CD4-positive, alpha-beta T cell (primary cell): ENCODE measurements at regions not wholly inside any gene's neighbourhood (a gene's known extent, or its start where the extent isn't known, plus 50 kb on each side); places are given as distances from the start of the nearest gene placed in this dataset.

Experiments used
- ATAC-seq: fragments of 200-7000 bp; cut with Tn5 transposase; one replicate; pipeline ENCODE4 v1.10.0; 2022; ENCODE audit warnings: mild to moderate bottlenecking; ENCODE audit not compliant: poor library complexity
- CTCF ChIA-PET: fragments of 350-600 bp; sonication (Branson Sonifier 250); formaldehyde crosslinking; loops from one replicate; lab custom pipeline; 2021; ENCODE audit warnings: antibody characterized with exemption, inconsistent platforms; lab: Charles Lee
- POLR2A ChIA-PET: fragments of 350-600 bp; sonication (Branson Sonifier 250); formaldehyde crosslinking; loops from one replicate; lab custom pipeline; 2021; ENCODE audit warnings: antibody characterized with exemption, inconsistent platforms; lab: Charles Lee
- DNase-seq, 14 experiments: peaks; one replicate each; pipeline ENCODE4 v3.0.0-alpha.2; 2013 to 2020; ENCODE audit warnings: mixed read lengths in 2 of 14
- H3K27ac ChIP-seq, 2 donors: one replicate each; pipeline versions ENCODE4 v1.5.1 to v1.7.0; 2013; ENCODE audit warnings: low read length in 2 of 2, low read depth in 1 of 2, mild to moderate bottlenecking in 1 of 2
- H3K27me3 ChIP-seq, 2 experiments: 1 replicate in 1 of 2; 2 replicates in 1 of 2; pipeline versions ENCODE4 v1.6.1 to v1.7.0; 2013; ENCODE audit warnings: low read length in 2 of 2, control low read depth in 1 of 2, mild to moderate bottlenecking in 1 of 2, moderate library complexity in 1 of 2; ENCODE audit not compliant: insufficient read depth in 2 of 2, control insufficient read depth in 1 of 2
- H3K36me3 ChIP-seq: one replicate; pipeline ENCODE4 v1.6.1; 2013; ENCODE audit warnings: low read length, control low read depth; ENCODE audit not compliant: insufficient read depth
- H3K4me1 ChIP-seq: one replicate; pipeline ENCODE4 v1.6.1; 2013; ENCODE audit warnings: low read length, control low read depth; ENCODE audit not compliant: insufficient read depth
- H3K4me3 ChIP-seq: one replicate; pipeline ENCODE4 v1.5.1; 2013; ENCODE audit warnings: mild to moderate bottlenecking, low read length, moderate library complexity
- H3K9me3 ChIP-seq, 2 experiments: 1 replicate in 1 of 2; 2 replicates in 1 of 2; pipeline versions ENCODE4 v1.6.1 to v1.7.0; 2013; ENCODE audit warnings: low read length in 2 of 2, mild to moderate bottlenecking in 2 of 2, control low read depth in 1 of 2, moderate library complexity in 1 of 2; ENCODE audit not compliant: control insufficient read depth in 1 of 2, insufficient read depth in 1 of 2
- H3K27ac Mint-ChIP-seq: one replicate; pipeline ENCODE4 v1.8.0; 2020; ENCODE audit warnings: mixed read lengths
- H3K27me3 Mint-ChIP-seq: one replicate; pipeline ENCODE4 v1.8.0; 2021; ENCODE audit warnings: mixed read lengths
- H3K36me3 Mint-ChIP-seq: one replicate; pipeline ENCODE4 v1.8.0; 2021; ENCODE audit warnings: low read depth, mixed read lengths
- H3K4me1 Mint-ChIP-seq: one replicate; pipeline ENCODE4 v1.8.0; 2021; ENCODE audit warnings: low read depth, mixed read lengths
- H3K4me3 Mint-ChIP-seq: one replicate; pipeline ENCODE4 v1.8.0; 2020; ENCODE audit warnings: mild to moderate bottlenecking, mixed read lengths
- H3K9me3 Mint-ChIP-seq: one replicate; pipeline ENCODE4 v1.8.0; 2020; ENCODE audit warnings: mixed read lengths
- intact Hi-C, 2 experiments: fragments of 100-400 bp; cut with DNase I in 1 of 2; cut with micrococcal nuclease in 1 of 2; formaldehyde crosslinking; loops; one replicate each; pipeline versions ENCODE4 v1.15.1 to v1.9.0; 2023 to 2025; cut with DNase I, micrococcal nuclease
- TF ChIP-seq, protein P1 (sequence below): fragments of 200-600 bp; IDR thresholded peaks from one replicate; pipeline ENCODE4 v1.8.0; 2022; ENCODE audit warnings: antibody characterized with exemption, mild to moderate bottlenecking

DNA sequence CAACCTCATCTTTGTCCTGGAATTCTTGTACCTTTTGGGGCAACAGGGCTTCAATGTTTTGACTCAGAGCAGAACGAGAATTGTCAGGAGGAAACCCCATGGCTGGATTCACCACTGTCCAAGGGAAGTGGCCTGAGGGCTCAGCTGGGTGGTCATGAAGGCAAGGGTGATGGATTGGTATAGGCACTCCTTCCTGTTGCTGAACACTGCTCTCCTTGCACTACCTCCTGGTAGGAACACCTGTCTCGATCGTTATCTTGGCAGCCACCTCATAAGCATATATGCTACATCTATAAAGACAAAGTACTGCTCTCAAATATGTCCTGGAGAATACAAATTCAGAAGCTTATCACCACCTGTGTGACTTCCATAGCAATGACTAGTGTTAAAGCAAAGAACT, 79.8 kb downstream of the CCNG2 start:
- TF ChIP-seq, protein P1, sequence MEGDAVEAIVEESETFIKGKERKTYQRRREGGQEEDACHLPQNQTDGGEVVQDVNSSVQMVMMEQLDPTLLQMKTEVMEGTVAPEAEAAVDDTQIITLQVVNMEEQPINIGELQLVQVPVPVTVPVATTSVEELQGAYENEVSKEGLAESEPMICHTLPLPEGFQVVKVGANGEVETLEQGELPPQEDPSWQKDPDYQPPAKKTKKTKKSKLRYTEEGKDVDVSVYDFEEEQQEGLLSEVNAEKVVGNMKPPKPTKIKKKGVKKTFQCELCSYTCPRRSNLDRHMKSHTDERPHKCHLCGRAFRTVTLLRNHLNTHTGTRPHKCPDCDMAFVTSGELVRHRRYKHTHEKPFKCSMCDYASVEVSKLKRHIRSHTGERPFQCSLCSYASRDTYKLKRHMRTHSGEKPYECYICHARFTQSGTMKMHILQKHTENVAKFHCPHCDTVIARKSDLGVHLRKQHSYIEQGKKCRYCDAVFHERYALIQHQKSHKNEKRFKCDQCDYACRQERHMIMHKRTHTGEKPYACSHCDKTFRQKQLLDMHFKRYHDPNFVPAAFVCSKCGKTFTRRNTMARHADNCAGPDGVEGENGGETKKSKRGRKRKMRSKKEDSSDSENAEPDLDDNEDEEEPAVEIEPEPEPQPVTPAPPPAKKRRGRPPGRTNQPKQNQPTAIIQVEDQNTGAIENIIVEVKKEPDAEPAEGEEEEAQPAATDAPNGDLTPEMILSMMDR, result no peak
- Histone ChIP-seq H3K27ac (no peak overlapping the region), H3K9me3 (no peaks in the 10 kb centered on the region), H3K4me3 (no peak overlapping the region), H3K27me3 (peaks cover 0 to 2% of the 10 kb centered on the region in 2 experiments), H3K4me1 (no peaks in the 10 kb centered on the region), H3K36me3 (no peaks in the 10 kb centered on the region)
- DNase-seq, result no peak
- ATAC-seq, result no peak
- Mint-ChIP-seq H3K27me3 (peaks cover 6% of the 10 kb centered on the region), H3K4me1 (no peaks in the 10 kb centered on the region), H3K4me3 (no peak overlapping the region), H3K9me3 (no peaks in the 10 kb centered on the region), H3K27ac (no peak overlapping the region), H3K36me3 (no peaks in the 10 kb centered on the region)
- intact Hi-C loops, result no loop called here
- ChIA-PET POLR2A (no interaction called here), CTCF (no interaction called here)

- Mint-ChIP-seq H3K9me3 (no peaks in the 10 kb centered on the region), H3K27ac (no peak overlapping the region), H3K4me3 (no peak overlapping the region), H3K4me1 (no peaks in the 10 kb centered on the region), H3K27me3 (peaks cover 6% of the 10 kb centered on the region), H3K36me3 (no peaks in the 10 kb centered on the region)
- TF ChIP-seq, protein P1, result peak; percentile 76
- H3K4me3 ChIP-seq, result no peak overlapping the region
- CTCF ChIA-PET, result no interaction called here
- H3K27me3 ChIP-seq, result no peaks in the 10 kb centered on the region
- peak; percentile 18 to 59 (median 38) for DNase-seq
- peak; percentile 59 for ATAC-seq
- H3K27ac ChIP-seq, result no peak overlapping the region
- POLR2A ChIA-PET, result interaction anchor here (0.6 kb wide), 1 partner anchor 34 kb away, joined by 3 read pairs; no protein-coding TSS in a partner anchor
- no peaks in the 10 kb centered on the region for H3K36me3 ChIP-seq
- intact Hi-C loops, result loop anchor here (1.0 to 10.0 kb wide), 5 partner anchors 118 to 364 kb away; partner anchors contain the start of gene CXCL13 (in 1 of the 2)
- no peaks in the 10 kb centered on the region for H3K4me1 ChIP-seq
- no peaks in the 10 kb centered on the region for H3K9me3 ChIP-seq
Observed at GRCh38 chr4:77240469-77241066, 83.6 kb downstream of the CCNG2 start.

- Mint-ChIP-seq H3K27ac (no peak overlapping the region), H3K4me3 (no peak overlapping the region), H3K36me3 (no peaks in the 10 kb centered on the region), H3K4me1 (no peaks in the 10 kb centered on the region), H3K27me3 (peaks cover 5% of the 10 kb centered on the region), H3K9me3 (no peaks in the 10 kb centered on the region)
- CTCF ChIA-PET, result no interaction called here
- Histone ChIP-seq H3K4me3 (no peak overlapping the region), H3K4me1 (no peaks in the 10 kb centered on the region), H3K36me3 (no peaks in the 10 kb centered on the region), H3K27me3 (no peaks in the 10 kb centered on the region), H3K27ac (no peak overlapping the region), H3K9me3 (no peaks in the 10 kb centered on the region)
- TF ChIP-seq, protein P1, result no peak
- intact Hi-C loops, result loop anchor here in 1 of 2 experiments (10.0 kb wide), 1 partner anchor 356 kb away; the partner anchor contains the start of gene CXCL13
- DNase-seq (no peak), ATAC-seq (no peak)
- POLR2A ChIA-PET, result no interaction called here
Observed at GRCh38 chr4:77248805-77249204, 91.8 kb downstream of the CCNG2 start.
